Activated gamma-delta T cell (primary cell): ENCODE measurements at regions not wholly inside any gene's neighbourhood (a gene's known extent, or its start where the extent isn't known, plus 50 kb on each side); places are given as distances from the start of the nearest gene placed in this dataset.
"Not testable (repeated sequence)": the region's sequence is repeated elsewhere in the genome, so short reads cannot be mapped to it uniquely, and the experiment has no call there.

Source experiments
- DNase-seq: peaks from one replicate; lab custom pipeline; 2025; lab: John Stamatoyannopoulos, UW

DNA sequence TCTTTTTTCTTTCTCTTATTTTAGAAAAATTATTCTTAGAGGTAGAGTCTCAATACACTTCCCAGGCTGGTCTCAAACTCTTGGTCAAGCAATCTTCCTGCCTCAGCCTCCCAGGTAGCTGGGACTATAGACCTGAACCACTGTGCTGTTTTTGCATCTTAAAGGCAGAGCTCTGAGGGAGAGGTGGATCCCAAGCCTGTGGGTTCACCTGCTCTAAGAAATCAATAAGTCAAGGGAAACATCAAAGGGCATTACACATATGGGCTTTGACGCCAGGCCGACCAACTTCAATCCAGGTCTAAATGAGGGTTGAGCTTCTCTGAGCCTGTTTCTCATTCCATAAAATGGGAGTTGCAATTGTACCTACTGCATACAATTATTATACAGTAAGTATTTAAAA, 223.9 kb downstream of the LY86 start:
- DNase-seq, result no peak

DNA sequence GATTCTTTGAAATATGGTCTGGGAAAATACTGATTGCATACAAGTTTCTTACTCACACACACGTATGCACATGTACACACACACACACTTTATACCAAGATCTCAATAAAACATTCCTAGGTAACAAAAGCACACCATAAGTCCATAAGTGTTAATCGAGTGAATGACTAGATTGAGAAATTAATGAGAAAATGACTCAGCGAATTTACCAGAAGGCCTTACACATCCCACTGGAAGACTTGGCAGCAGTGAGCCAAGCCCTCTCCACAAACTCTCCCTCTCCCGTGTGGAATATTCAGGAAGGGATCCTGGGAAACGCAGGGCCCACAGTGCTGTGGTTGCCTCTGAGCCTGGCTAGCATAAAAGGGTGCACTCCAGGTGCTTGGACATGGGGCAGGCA, 227.2 kb downstream of the LY86 start:
- no peak for DNase-seq

DNA sequence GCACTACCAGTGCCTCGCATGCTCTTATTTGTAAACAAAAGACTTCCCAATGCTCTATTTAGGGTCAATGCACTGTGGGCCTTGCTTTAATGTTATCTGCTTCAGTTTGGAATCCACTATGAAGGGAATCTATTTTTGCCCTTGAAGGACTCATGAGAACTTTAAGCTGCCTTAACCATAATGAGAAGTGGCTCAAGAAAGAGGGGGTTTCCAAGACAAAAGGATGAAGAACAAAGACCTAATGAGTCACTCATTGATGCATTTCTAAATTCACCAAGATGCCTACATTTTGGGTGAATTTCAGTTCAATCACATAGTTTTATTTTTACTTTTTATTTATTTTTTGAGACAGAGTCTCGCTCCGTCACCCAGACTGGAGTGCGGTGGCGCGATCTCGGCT, 228.2 kb downstream of the LY86 start:
- DNase-seq, result no peak

GRCh38 chr6:6818078-6818639, 229.6 kb downstream of the LY86 start:
- no peak for DNase-seq

DNA sequence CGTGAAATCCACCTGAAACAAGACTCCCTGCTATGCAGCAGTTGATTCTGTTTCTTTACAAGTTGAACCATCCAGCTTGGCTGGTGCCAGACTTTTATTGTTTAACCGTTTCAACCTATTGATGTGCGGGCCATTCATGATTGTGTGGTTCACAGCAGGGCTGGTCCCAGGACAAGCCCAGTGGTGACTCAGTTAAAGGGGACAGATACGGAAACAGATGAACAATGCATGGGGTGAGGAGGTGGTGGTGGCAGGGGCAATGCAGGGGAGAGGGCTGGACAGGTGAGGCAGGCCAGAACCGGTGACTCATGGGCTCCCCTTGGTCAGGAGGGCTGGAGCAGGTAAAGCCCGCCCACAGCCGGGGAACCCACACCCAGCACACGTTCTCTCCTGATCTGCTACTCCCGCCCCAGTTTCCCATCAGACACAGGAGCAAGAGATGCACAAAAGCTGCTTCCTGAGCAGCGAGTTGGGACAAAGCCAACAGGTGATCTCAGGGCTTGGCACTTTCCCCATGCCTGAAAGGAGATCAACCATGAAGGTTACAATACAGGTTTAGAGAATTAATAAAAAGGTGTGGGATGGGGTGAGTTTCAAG, 232.2 kb downstream of the LY86 start:
- DNase-seq, result no peak

DNA sequence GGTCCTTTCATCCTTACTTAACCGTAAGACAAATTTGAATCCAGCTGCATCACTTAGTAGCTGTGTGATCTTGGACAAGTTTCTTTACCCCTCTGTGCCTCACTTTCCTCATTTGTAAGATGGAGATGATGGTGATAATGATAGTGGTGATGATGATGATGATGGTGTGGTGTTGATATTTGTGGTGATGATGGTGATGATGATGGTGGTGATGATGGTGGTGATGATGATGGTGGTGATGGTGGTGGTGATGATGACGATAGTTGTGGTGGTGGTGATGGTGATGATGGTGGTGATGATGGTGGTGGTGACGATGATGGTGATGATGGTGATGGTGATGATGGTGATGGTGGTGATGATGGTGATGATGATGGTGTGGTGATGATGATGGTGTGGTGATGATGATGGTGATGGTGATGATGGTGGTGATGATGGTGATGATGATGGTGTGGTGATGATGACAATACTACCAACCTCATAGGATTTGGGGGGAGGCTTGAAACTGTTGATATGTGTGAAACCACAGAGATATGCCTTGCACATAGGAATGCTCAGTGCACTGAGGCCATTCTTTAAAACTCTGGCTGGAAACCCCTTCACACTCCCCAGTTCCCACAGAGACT, 233.2 kb downstream of the LY86 start:
- no peak for DNase-seq

- no peak for DNase-seq
These were observed 234.5 kb downstream of the LY86 start for GRCh38 chr6:6823030-6823429.

DNA sequence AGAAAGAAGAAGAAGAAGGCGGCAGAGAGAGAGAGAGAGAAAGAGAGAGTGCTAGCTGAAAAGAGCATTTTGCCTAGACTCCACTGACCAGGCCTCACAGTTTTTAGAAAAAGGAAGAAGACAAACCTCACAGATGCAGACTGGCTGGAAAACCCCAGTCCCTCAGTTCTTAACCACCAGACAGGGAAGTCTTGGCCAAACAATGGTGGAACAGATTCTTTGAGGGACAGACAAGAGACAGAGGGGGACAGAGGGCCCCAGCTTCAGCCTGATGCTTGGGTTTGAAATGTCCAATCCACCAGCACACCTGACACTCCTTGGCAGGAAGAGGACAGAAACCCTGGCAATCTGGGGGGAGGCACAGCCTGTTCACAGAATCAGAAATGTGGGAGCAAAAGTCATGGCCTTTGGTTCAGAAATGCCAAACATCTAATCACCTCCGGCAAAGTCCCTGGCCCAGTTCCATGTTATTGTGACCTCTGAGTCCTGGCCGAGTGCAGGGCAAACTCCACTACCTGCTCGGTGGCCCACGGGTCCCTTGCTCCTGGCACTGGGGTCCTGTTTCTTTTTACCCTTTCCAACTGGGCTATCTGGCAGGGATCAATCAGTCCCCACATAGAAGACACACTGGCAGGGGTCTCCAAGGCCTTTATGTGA, 235.2 kb downstream of the LY86 start:
- no peak for DNase-seq

DNA sequence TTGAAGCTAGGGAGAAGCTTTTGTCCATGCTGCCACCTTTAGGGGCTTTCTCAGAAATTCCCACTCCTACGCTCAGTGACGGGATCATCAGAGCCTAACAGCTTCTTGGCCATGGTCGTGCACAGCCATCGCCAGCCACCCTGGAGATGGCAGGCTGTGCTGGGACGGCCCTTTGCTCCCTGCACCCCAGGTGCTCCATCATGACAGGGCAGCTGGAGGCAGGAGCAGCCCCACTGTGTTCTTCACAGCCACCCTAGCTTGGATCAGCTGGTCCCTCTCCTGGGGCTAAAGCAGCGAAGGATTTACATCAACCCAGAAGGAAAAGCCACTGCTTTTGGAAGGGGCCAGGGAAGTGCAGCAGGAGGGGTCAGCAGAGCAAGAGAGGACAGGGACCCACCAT, 235.9 kb downstream of the LY86 start:
- no peak for DNase-seq

GRCh38 chr6:6825193-6825784, 236.8 kb downstream of the LY86 start:
- DNase-seq, result no peak

DNA sequence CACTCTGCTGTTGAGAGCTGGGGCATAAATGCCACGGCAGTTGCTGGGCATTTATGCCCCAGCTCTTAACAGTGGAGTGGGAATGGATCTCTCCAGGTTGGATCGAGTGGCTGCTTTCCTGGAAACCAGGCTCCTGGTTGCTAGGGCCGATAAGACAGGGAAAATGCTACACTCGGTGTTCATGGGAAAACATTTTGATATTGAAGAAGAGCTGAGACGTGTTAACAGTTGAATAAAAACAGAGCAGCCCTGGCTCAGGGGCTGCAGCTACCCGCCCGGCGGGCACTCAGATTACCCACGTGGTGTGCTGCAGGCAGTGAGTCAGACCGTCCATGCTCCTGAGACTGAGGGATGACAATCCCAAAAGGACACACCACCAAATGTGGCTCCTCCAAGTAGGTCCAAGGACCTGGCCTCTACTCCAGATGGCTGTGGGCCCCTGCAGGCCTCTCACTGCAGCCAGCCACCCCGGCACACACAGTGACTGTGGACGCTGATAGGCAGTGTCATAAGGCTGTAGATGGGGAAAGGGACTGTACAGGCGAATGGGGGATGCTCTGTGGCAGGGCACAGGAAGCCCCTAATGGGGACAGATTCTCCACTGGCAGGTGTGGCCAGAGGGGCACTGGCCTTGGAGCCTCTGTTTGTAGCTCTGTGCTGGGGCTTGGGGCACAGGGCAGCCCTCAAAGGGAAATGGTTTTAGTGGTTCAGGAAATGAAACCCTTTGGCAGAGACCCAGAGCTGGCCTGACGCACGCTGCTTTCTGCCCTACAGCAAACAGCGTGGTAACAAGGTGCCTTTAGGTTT, 237.8 kb downstream of the LY86 start:
- DNase-seq, result no peak

DNA sequence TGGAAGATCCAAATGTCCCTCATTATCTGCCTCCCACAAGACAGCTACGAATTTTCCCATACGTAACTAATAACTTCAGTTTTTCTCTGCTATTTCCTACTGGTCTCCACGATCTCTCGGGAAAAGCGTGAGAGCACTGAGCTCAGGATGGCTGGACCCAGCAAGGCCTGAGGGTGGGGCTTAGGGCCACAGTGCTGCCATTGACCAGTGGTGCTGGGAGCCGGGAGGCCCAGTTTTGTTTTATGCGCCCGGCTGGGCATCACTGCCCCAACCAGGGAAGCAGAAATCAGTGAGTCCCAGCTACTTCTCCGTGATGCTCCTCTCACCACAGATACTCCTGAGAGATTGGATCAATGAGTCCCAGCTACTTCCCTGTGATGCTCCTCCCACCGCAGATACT, 238.4 kb downstream of the LY86 start:
- DNase-seq, result no peak

GRCh38 chr6:6829872-6830685, 241.6 kb downstream of the LY86 start:
- no peak for DNase-seq

- not testable (repeated sequence) for DNase-seq
These were observed 242.2 kb downstream of the LY86 start for GRCh38 chr6:6830686-6831063.

DNA sequence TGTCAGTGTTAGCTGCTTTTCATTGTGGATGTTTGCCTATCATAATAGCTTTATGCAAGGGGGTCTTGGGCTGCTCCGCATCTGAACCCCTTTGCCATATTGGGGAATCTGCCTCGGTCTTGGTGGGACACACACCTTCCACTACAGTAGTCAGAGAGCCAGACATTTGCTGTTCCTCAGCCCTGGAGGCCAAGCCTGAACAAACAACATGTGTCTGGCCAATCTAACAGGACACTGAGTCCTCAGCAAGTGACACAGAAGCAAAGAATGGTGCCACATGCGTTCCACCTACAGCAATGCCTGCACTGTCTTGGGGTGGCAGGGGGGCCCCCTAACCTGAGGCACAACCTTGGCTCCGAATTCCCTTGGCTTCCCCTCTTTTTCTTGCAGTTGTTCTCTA, 243.9 kb downstream of the LY86 start:
- DNase-seq, result no peak

DNA sequence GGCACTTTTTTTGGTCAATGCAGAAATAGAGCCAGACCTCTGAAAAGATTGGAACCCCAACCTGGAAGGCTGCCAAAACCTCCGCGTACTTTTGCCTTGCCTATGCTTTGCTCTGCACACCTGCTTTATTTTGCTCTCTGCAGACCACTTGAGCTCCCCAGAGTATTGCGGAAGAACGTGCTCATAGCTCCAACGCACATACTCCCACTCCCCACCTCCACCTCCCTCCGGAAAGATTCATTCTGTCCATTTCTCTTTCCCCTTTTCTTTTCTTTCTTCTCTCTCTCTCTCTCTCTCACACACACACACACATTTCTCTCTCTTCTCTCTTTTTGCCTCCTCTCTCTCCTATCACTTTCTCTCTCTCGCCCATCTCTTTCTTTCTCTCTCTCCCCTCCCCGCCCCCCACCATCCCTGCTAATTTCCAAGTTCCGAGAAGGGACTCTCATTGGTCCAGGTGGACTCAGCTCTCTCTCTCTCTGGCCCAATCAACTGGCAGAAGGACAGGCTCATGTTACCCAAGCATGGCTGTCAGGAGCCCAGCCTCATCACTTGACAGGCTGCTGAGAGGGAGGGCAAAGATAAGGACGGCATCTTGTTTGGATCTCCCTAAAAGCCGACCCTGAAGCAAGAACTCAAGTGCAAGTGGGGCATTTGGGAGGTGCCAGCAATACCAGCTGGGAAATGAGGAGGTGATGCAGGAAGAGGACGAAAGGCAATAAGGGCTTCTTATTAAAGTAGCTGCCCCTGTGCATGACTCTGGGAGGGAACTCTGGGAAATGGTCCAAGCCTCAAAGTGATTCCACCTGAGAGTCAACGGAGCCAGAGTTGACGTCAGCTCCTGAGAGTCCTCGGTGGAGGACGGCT, 246.1 kb downstream of the LY86 start:
- no peak for DNase-seq

DNA sequence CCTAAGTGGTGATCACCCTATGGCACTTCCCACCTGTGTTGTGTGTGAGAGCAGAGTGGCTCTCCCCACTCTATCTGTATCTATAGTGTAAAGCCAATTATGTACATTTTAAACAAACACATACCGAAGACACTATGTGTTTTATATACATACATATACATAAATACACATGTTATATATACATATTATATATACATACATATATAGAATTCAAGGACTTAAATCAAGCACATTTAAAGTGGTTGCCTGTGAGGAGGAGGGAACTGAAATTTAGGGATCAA, 246.6 kb downstream of the LY86 start:
- no peak for DNase-seq

- no peak for DNase-seq
These were observed 248.3 kb downstream of the LY86 start for GRCh38 chr6:6836609-6837406.

DNA sequence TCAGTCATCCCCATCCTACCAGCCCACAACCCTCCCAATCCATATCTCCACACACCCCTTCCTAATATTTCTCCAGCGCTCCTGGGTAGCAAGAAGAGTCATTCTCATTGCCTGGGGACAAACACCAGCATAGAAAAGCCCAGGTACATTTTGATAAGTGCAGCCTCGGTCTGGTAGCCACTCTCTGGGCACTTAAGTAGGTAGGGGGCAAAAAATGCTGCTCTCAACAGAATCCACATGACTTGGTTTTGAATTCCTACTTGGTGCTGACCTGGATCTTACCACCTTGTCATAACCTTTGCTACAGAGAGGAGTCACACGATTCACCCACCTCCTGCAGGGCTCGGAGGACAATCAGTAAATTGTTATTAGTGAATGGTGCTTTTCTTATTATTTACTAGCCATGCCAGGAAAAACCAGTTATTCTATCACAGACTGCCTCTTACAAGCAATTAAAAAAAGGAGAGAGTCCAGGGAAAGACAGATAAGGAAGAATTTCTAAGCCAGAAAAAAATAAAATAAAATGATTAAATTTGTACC, 249.1 kb downstream of the LY86 start:
- no peak for DNase-seq
